Globus pallidus (tissue), 1 donor: ENCODE measurements at regions not wholly inside any gene's neighbourhood (a gene's known extent, or its start where the extent isn't known, plus 50 kb on each side); places are given as distances from the start of the nearest gene placed in this dataset.

Experiments used
- DNase-seq: peaks from one replicate; pipeline ENCODE4 v3.0.0-alpha.2; 2015; ENCODE audit warnings: low spot score

GRCh38 chr6:138007014-138007472 is 100.2 kb downstream of the PERP start:
- DNase-seq: no peak

- no peak for DNase-seq
These were observed 98.4 kb downstream of the PERP start for GRCh38 chr6:138008791-138009190.

GRCh38 chr6:138011413-138011812 is 95.8 kb downstream of the PERP start:
- no peak for DNase-seq

- DNase-seq: no peak
These were observed 94.5 kb downstream of the PERP start for GRCh38 chr6:138012682-138013081.

GRCh38 chr6:138013959-138014358 is 93.3 kb downstream of the PERP start:
- DNase-seq: no peak

- DNase-seq: no peak
These were observed 90.0 kb downstream of the PERP start for GRCh38 chr6:138017166-138017757.

GRCh38 chr6:138018297-138018696 is 88.9 kb downstream of the PERP start:
- no peak for DNase-seq

- no peak for DNase-seq
These were observed 81.7 kb downstream of the PERP start for GRCh38 chr6:138025528-138025978.

- DNase-seq: no peak
These were observed 80.9 kb downstream of the PERP start for GRCh38 chr6:138026342-138026741.

GRCh38 chr6:138028893-138029292 is 78.3 kb downstream of the PERP start:
- no peak for DNase-seq

- no peak for DNase-seq
These were observed 76.3 kb downstream of the PERP start for GRCh38 chr6:138030872-138031271.

GRCh38 chr6:138031417-138031816 is 75.8 kb downstream of the PERP start:
- no peak for DNase-seq

GRCh38 chr6:138031850-138032249 is 75.4 kb downstream of the PERP start:
- DNase-seq: no peak

- DNase-seq: no peak
These were observed 74.6 kb downstream of the PERP start for GRCh38 chr6:138032571-138032970.

- no peak for DNase-seq
These were observed 73.0 kb downstream of the PERP start for GRCh38 chr6:138034229-138034628.

GRCh38 chr6:138035070-138035469 is 72.1 kb downstream of the PERP start:
- no peak for DNase-seq

GRCh38 chr6:138036111-138036510 is 71.1 kb downstream of the PERP start:
- DNase-seq: no peak

- no peak for DNase-seq
These were observed 70.2 kb downstream of the PERP start for GRCh38 chr6:138037009-138037504.

GRCh38 chr6:138038142-138038870 is 68.9 kb downstream of the PERP start:
- no peak for DNase-seq
